ENCODE measurements at regions not wholly inside any gene's neighbourhood (a gene's known extent, or its start where the extent isn't known, plus 50 kb on each side); places are given as distances from the start of the nearest gene placed in this dataset.

DNA sequence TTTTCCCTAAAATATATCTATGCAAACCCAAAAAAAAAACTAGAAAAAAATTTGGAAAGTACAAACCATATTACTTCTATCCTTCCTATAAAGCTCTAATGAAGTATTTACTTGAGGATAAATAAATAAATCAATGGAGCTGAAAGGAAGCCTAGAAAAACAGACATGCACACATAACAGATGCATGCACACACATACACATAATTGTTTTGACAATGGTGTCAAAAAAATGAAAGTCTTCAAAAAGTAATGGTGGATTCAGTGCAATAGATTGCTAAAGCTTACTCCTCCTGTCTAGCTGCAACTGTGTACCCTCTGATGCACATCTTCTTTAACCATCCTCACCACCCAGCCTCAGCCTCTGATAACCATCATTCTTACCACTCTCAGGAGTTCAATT lies 521.9 kb upstream of the RGS18 start:
- TF ChIP-seq, protein P1, sequence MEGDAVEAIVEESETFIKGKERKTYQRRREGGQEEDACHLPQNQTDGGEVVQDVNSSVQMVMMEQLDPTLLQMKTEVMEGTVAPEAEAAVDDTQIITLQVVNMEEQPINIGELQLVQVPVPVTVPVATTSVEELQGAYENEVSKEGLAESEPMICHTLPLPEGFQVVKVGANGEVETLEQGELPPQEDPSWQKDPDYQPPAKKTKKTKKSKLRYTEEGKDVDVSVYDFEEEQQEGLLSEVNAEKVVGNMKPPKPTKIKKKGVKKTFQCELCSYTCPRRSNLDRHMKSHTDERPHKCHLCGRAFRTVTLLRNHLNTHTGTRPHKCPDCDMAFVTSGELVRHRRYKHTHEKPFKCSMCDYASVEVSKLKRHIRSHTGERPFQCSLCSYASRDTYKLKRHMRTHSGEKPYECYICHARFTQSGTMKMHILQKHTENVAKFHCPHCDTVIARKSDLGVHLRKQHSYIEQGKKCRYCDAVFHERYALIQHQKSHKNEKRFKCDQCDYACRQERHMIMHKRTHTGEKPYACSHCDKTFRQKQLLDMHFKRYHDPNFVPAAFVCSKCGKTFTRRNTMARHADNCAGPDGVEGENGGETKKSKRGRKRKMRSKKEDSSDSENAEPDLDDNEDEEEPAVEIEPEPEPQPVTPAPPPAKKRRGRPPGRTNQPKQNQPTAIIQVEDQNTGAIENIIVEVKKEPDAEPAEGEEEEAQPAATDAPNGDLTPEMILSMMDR (conservative IDR thresholded peaks at IDR 0.05 in 1 of 2, IDR thresholded peaks at IDR 0.05 in 1 of 2; ENCODE audit: low read depth in 1 of 2, low read length in 2 of 2), result no peak
- TF ChIP-seq EZH2 (IDR thresholded peaks at IDR 0.05; ENCODE audit: low read length, missing control alignments), result no peak

Measured in fibroblast of lung (primary cell).